DOHH2 (cell line): ENCODE measurements at regions not wholly inside any gene's neighbourhood (a gene's known extent, or its start where the extent isn't known, plus 50 kb on each side); places are given as distances from the start of the nearest gene placed in this dataset.

Experiments used
- EZH2phosphoT487 ChIP-seq: fragments of 200-600 bp; sonication (generic); IDR thresholded peaks from 2 replicates; pipeline ENCODE4 v1.6.1; 2017; ENCODE audit warnings: borderline replicate concordance, mild to moderate bottlenecking, antibody characterized with exemption, low read length, moderate library complexity, mixed read lengths
- TF ChIP-seq, protein P1 (sequence below): fragments of 200-600 bp; sonication (generic); IDR thresholded peaks from one replicate; pipeline ENCODE4 v1.5.1; 2014; ENCODE audit warnings: antibody characterized with exemption, mild to moderate bottlenecking, low read depth, low read length; ENCODE audit not compliant: poor library complexity, severe bottlenecking

DNA sequence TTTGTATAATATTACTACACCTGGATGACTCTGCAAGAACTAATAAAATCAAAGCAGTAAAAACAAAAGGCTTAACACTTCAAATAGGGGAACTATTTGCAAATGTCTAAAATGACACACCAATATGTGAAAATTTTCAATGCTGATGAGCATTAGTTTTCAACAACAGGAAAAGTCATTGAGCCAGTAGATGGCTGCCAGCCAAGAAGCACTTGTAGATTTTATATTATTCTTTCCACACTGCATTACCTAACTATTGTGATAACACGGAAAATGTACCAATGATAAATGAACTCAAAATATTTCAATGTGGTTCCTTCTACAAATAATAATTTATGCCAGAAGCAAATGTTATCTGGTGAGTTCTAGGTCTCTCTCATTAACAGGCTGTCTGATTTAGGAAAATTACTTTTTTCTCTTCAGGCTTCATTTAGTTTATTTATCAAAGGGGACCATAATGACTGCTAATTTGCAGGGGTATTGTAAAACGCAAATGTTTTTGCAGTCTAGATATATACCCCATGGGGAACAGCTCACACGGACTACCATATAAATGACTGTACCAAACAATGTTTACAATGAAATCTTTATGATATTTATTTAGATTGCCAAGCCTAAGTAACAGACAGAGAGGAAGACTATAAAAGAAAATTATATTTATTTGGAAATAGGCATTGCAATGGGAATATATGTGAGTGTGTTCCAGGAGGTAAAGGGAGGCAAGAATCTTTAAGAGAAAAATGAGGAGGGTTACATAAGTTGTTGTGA, 407.8 kb downstream of the LIG4 start:
- TF ChIP-seq, protein P1, sequence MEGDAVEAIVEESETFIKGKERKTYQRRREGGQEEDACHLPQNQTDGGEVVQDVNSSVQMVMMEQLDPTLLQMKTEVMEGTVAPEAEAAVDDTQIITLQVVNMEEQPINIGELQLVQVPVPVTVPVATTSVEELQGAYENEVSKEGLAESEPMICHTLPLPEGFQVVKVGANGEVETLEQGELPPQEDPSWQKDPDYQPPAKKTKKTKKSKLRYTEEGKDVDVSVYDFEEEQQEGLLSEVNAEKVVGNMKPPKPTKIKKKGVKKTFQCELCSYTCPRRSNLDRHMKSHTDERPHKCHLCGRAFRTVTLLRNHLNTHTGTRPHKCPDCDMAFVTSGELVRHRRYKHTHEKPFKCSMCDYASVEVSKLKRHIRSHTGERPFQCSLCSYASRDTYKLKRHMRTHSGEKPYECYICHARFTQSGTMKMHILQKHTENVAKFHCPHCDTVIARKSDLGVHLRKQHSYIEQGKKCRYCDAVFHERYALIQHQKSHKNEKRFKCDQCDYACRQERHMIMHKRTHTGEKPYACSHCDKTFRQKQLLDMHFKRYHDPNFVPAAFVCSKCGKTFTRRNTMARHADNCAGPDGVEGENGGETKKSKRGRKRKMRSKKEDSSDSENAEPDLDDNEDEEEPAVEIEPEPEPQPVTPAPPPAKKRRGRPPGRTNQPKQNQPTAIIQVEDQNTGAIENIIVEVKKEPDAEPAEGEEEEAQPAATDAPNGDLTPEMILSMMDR: no peak
- TF ChIP-seq EZH2phosphoT487: no peak
